GM23338 (cell line): ENCODE measurements at regions not wholly inside any gene's neighbourhood (a gene's known extent, or its start where the extent isn't known, plus 50 kb on each side); places are given as distances from the start of the nearest gene placed in this dataset.

ENCODE experiments used
- CREB1 ChIP-seq: fragments of 250-450 bp; sonication (Bioruptor Pico); IDR thresholded peaks from 2 replicates; pipeline ENCODE4 v1.5.0; 2020; ENCODE audit warnings: low read depth, mild to moderate bottlenecking, moderate library complexity
- EZH2 ChIP-seq: fragments of 200-600 bp; sonication (generic); IDR thresholded peaks from one replicate; pipeline ENCODE4 v1.8.0; 2017; ENCODE audit warnings: antibody characterized with exemption, mild to moderate bottlenecking, low read depth; ENCODE audit not compliant: unreplicated experiment
- POLR2AphosphoS5 ChIP-seq: IDR thresholded peaks from 2 replicates; pipeline ENCODE4 v1.6.1; 2016; ENCODE audit warnings: antibody characterized with exemption, low read depth
- ZNF114 ChIP-seq: fragments of 250-450 bp; sonication (Bioruptor Pico); IDR thresholded peaks from 2 replicates; pipeline ENCODE4 v1.5.0; 2020; ENCODE audit warnings: mild to moderate bottlenecking, moderate library complexity
- TF ChIP-seq, protein P1 (sequence below), 2 experiments: fragments of 200-600 bp in 1 of 2; sonication (generic) in 1 of 2; conservative IDR thresholded peaks; 2 replicates each; pipeline versions ENCODE4 v1.5.1 to v1.6.1; 2016 to 2017; ENCODE audit warnings: antibody characterized with exemption in 2 of 2, low read depth in 2 of 2, mild to moderate bottlenecking in 2 of 2, moderate library complexity in 1 of 2
- TF ChIP-seq, protein P2 (sequence below): IDR thresholded peaks from one replicate; pipeline ENCODE4 v1.6.1; 2018; ENCODE audit warnings: antibody characterized with exemption; ENCODE audit not compliant: unreplicated experiment

DNA sequence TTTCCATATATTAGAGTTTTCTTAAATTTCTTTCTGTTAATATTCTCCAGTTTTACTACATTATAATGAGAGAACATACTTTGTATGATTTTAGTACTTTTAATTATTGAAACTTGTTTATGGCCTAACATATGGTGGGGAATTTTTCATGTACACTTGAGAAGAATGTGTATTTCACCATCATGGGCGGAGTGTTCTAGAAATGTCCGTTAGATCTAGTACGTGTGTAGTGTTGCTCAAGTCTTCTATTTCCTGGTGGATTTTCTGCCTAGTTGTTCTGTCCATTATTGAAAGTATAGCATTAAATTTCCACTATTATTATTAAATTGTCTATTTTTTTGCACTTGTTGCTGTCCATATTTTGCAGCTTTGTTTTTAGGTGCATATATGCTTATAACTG lies 64.0 kb upstream of the RGS21 start:
- TF ChIP-seq, protein P1, sequence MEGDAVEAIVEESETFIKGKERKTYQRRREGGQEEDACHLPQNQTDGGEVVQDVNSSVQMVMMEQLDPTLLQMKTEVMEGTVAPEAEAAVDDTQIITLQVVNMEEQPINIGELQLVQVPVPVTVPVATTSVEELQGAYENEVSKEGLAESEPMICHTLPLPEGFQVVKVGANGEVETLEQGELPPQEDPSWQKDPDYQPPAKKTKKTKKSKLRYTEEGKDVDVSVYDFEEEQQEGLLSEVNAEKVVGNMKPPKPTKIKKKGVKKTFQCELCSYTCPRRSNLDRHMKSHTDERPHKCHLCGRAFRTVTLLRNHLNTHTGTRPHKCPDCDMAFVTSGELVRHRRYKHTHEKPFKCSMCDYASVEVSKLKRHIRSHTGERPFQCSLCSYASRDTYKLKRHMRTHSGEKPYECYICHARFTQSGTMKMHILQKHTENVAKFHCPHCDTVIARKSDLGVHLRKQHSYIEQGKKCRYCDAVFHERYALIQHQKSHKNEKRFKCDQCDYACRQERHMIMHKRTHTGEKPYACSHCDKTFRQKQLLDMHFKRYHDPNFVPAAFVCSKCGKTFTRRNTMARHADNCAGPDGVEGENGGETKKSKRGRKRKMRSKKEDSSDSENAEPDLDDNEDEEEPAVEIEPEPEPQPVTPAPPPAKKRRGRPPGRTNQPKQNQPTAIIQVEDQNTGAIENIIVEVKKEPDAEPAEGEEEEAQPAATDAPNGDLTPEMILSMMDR (conservative IDR thresholded peaks at IDR 0.05; ENCODE audit: low read depth in 2 of 2) = no peak
- TF ChIP-seq ZNF114 (CRISPR knock-in tag) = no peak
- TF ChIP-seq POLR2AphosphoS5 = no peak
- TF ChIP-seq, protein P2, sequence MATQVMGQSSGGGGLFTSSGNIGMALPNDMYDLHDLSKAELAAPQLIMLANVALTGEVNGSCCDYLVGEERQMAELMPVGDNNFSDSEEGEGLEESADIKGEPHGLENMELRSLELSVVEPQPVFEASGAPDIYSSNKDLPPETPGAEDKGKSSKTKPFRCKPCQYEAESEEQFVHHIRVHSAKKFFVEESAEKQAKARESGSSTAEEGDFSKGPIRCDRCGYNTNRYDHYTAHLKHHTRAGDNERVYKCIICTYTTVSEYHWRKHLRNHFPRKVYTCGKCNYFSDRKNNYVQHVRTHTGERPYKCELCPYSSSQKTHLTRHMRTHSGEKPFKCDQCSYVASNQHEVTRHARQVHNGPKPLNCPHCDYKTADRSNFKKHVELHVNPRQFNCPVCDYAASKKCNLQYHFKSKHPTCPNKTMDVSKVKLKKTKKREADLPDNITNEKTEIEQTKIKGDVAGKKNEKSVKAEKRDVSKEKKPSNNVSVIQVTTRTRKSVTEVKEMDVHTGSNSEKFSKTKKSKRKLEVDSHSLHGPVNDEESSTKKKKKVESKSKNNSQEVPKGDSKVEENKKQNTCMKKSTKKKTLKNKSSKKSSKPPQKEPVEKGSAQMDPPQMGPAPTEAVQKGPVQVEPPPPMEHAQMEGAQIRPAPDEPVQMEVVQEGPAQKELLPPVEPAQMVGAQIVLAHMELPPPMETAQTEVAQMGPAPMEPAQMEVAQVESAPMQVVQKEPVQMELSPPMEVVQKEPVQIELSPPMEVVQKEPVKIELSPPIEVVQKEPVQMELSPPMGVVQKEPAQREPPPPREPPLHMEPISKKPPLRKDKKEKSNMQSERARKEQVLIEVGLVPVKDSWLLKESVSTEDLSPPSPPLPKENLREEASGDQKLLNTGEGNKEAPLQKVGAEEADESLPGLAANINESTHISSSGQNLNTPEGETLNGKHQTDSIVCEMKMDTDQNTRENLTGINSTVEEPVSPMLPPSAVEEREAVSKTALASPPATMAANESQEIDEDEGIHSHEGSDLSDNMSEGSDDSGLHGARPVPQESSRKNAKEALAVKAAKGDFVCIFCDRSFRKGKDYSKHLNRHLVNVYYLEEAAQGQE = no peak
- TF ChIP-seq CREB1 (CRISPR knock-in tag) = no peak
- no peak for TF ChIP-seq EZH2
